KMS-11 (cell line): ENCODE measurements at regions not wholly inside any gene's neighbourhood (a gene's known extent, or its start where the extent isn't known, plus 50 kb on each side); places are given as distances from the start of the nearest gene placed in this dataset.

Experiments used
- H2AFZ ChIP-seq: fragments of 200-600 bp; sonication (generic); 2 replicates; pipeline ENCODE4 v1.6.1; 2016; ENCODE audit warnings: antibody characterized with exemption, mixed run types, low read depth
- H3K27ac ChIP-seq: fragments of 200-600 bp; sonication (generic); 2 replicates; pipeline ENCODE4 v1.6.1; 2016; ENCODE audit warnings: mild to moderate bottlenecking, mixed run types
- H3K27me3 ChIP-seq: fragments of 200-600 bp; sonication (generic); 2 replicates; pipeline ENCODE4 v1.6.1; 2017; ENCODE audit warnings: mild to moderate bottlenecking, low read depth, mixed run types, moderate library complexity; ENCODE audit not compliant: insufficient read depth
- H3K36me3 ChIP-seq: fragments of 200-600 bp; sonication (generic); 2 replicates; pipeline ENCODE4 v1.6.1; 2017; ENCODE audit warnings: mild to moderate bottlenecking, mixed run types; ENCODE audit not compliant: insufficient read depth
- H3K4me1 ChIP-seq: fragments of 200-600 bp; sonication (generic); 2 replicates; pipeline ENCODE4 v1.6.1; 2016; ENCODE audit warnings: mild to moderate bottlenecking, low read depth, mixed run types; ENCODE audit not compliant: poor library complexity, severe bottlenecking
- H3K4me2 ChIP-seq: fragments of 200-600 bp; sonication (generic); 2 replicates; pipeline ENCODE4 v1.7.0; 2016; ENCODE audit warnings: mild to moderate bottlenecking, mixed run types
- H3K4me3 ChIP-seq: fragments of 200-600 bp; sonication (generic); IDR thresholded peaks from 2 replicates; pipeline ENCODE4 v1.6.1; 2017; ENCODE audit warnings: low read depth, low read length, mixed read lengths; ENCODE audit not compliant: insufficient read depth
- H3K79me2 ChIP-seq: fragments of 200-600 bp; sonication (generic); 2 replicates; pipeline ENCODE4 v1.6.1; 2016; ENCODE audit warnings: low read depth, mixed run types; ENCODE audit not compliant: insufficient read depth
- H3K9ac ChIP-seq: fragments of 200-600 bp; sonication (generic); 2 replicates; pipeline ENCODE4 v1.6.1; 2016; ENCODE audit warnings: mild to moderate bottlenecking, mixed run types
- H4K20me1 ChIP-seq: fragments of 200-600 bp; sonication (generic); 2 replicates; pipeline ENCODE4 v1.6.1; 2016; ENCODE audit warnings: mild to moderate bottlenecking, mixed run types; ENCODE audit not compliant: insufficient read depth
- TF ChIP-seq, protein P1 (sequence below): fragments of 200-600 bp; sonication (generic); conservative IDR thresholded peaks from 2 replicates; pipeline ENCODE4 v1.6.1; 2017; ENCODE audit warnings: low read depth, mild to moderate bottlenecking, antibody characterized with exemption, low read length, moderate library complexity, mixed read lengths

DNA sequence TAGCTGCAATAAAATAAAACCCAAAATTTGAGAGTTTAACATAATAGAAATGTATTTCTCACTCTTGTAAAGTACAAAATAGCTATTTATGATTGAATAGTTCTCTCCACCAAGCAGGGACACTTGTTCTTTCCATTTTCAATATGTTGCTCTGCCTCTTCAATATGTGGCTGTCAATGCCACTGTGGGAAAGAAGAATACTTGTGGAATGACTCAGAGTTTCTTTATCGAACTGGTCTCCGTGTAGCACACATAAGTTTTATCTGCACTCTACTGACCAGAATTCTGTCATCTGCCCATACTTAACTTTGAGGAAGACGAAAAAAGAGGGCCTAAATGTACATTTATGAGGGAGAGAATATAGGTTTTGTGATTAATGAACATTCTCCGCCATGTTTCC, 256.9 kb downstream of the ATXN7L3B start:
- Histone ChIP-seq H3K4me3 (no peak overlapping the region), H4K20me1 (no peaks in the 10 kb centered on the region), H3K27me3 (no peaks in the 10 kb centered on the region), H2AFZ (no peak overlapping the region), H3K4me2 (no peak overlapping the region), H3K4me1 (no peaks in the 10 kb centered on the region), H3K27ac (no peak overlapping the region), H3K36me3 (no peaks in the 10 kb centered on the region), H3K79me2 (no peaks in the 10 kb centered on the region), H3K9ac (no peak overlapping the region)
- TF ChIP-seq, protein P1, sequence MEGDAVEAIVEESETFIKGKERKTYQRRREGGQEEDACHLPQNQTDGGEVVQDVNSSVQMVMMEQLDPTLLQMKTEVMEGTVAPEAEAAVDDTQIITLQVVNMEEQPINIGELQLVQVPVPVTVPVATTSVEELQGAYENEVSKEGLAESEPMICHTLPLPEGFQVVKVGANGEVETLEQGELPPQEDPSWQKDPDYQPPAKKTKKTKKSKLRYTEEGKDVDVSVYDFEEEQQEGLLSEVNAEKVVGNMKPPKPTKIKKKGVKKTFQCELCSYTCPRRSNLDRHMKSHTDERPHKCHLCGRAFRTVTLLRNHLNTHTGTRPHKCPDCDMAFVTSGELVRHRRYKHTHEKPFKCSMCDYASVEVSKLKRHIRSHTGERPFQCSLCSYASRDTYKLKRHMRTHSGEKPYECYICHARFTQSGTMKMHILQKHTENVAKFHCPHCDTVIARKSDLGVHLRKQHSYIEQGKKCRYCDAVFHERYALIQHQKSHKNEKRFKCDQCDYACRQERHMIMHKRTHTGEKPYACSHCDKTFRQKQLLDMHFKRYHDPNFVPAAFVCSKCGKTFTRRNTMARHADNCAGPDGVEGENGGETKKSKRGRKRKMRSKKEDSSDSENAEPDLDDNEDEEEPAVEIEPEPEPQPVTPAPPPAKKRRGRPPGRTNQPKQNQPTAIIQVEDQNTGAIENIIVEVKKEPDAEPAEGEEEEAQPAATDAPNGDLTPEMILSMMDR: no peak

DNA sequence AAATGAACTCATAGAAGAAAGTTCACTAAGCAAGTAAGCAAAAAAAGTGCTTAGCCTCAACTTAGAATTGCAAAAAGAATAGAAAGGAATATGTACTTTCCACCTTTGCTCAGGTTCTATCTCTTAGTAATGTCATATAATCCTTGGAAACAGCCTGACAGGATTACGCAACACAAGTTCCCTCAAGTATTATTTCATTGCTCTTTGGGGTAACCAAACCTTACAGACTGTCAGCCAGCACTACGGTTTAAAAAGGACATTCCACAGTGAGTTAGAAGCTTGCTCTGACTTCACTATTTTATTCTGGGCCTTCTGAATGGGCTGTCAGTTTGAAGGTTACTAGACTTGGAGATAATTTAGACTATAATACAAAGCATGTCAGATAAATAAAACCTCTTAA, 264.0 kb downstream of the ATXN7L3B start:
- TF ChIP-seq, protein P1: no peak
- Histone ChIP-seq H3K36me3 (no peaks in the 10 kb centered on the region), H3K9ac (no peak overlapping the region), H3K4me1 (no peaks in the 10 kb centered on the region), H3K27ac (no peak overlapping the region), H3K79me2 (no peaks in the 10 kb centered on the region), H2AFZ (no peak overlapping the region), H3K4me2 (no peak overlapping the region), H3K4me3 (no peak overlapping the region), H3K27me3 (no peaks in the 10 kb centered on the region), H4K20me1 (no peaks in the 10 kb centered on the region)

DNA sequence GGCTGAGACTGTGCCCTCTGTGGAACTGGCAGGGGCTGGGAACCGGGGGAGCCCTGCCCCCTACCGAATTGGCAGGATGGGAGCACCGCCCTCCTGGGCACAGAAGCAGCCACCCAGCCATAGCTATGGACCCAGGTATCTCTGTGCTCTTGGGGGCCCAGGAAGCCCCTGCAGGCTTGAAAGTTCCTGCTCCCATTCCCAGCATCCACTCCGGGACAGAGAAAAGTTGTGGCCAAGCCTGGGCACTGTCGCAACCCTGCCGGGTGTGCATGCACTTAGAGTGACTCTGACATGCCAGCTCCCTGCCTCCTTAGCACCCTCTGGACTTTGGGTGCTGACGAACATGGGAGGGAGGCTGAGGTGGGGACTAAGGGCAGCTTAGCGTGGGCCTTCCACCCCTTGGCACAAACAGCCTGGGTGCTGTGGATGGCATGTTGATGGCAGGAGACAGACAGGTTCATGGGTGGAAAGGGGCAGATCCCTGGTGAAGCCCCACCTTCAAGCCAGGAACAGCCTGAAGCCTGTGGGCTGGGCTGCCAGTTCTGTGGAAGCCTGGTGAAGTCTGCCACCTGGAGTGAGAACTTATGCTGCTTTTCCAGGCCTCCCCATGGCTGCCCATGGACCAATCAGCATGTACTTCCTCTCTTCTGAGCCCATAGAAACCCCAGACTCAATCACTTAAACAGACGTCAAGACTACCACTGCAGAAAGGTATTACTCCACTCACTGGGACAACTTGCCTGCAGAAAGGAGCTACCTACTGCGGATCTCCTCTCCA, 279.0 kb downstream of the ATXN7L3B start:
- H3K9ac ChIP-seq: no peak overlapping the region
- no peak overlapping the region for H2AFZ ChIP-seq

DNA sequence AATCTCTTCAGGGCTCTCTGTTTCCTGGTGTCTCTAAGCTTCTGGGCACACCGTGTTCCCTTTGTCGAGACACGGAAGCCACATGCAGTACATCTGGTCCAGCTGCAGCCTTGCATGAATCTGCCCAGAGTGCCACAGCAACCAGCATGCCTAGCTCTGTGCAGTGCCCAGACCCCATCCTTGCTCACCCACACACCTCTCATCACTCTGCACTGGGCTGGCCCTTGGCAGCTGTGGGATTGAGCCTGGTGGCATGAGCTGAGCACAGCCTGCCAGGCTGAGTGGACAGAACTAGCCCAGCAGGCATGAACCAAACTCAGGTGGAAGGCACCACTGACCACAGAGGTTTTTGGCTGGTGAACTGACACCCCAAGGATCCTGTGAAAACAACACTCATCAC, 279.9 kb downstream of the ATXN7L3B start:
- Histone ChIP-seq H3K79me2 (no peaks in the 10 kb centered on the region), H2AFZ (no peak overlapping the region), H3K4me1 (no peaks in the 10 kb centered on the region), H3K4me3 (no peak overlapping the region), H3K27ac (no peak overlapping the region), H3K27me3 (no peaks in the 10 kb centered on the region), H4K20me1 (no peaks in the 10 kb centered on the region), H3K36me3 (no peaks in the 10 kb centered on the region; the same call in 1 of the 2 replicates), H3K4me2 (no peak overlapping the region), H3K9ac (no peak overlapping the region)
- TF ChIP-seq, protein P1: no peak

More for the DNA sequence above, 279.0 kb downstream of the ATXN7L3B start:
- no peak overlapping the region for H3K27ac ChIP-seq
- H3K4me1 ChIP-seq: no peaks in the 10 kb centered on the region
- H3K4me3 ChIP-seq: no peak overlapping the region
- H3K27me3 ChIP-seq: no peaks in the 10 kb centered on the region
- H3K36me3 ChIP-seq: no peaks in the 10 kb centered on the region; the same call in 1 of the 2 replicates
- TF ChIP-seq, protein P1: no peak
- no peaks in the 10 kb centered on the region for H3K79me2 ChIP-seq
- H4K20me1 ChIP-seq: no peaks in the 10 kb centered on the region
- H3K4me2 ChIP-seq: no peak overlapping the region
